ENCODE measurements at regions not wholly inside any gene's neighbourhood (a gene's known extent, or its start where the extent isn't known, plus 50 kb on each side); places are given as distances from the start of the nearest gene placed in this dataset.
"Not testable (repeated sequence)": the region's sequence is repeated elsewhere in the genome, so short reads cannot be mapped to it uniquely, and the experiment has no call there.

DNA sequence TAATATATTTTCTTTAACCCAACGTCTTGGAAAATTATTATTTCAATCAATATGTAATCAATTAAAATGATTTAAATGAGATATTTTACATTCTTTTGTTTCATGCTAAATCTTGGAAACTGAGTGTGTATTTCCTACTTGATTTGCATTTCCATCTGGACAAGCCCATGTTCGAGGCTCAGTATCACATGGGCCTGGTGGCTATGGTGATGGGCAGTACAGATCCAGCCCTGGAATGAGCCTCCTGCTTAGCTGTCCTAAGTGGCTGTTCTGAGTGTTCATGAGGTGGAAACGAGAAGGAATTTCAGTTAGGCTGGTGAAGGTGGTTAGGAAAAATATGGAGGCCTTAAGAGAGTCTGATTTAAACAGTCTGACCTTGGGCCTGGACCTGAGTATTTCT is 73.0 kb upstream of the ATXN1 start:
- DNase-seq (ENCODE audit: extremely low read depth in 1 of 2, low read depth in 1 of 2): no peak

DNA sequence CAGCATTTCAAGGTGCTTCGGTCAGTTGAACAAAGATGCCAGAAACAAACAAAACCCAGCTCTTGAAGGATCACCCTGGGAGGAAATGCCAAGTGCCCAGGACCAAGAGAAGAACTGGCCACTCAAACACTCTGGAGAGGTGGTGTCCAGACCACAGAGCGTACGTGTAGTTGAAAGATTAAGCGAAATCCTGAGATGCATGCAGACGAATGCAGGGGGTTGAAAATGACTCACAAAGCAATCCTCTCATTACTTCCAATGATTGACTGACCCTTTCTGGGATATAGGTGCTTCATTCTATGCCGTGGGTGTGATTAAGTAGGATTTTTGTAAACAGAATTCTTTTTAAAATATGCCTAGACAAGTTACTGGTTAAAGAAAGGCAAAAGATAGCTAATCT is 71.5 kb upstream of the ATXN1 start:
- DNase-seq (ENCODE audit: extremely low read depth in 1 of 2, low read depth in 1 of 2): no peak

DNA sequence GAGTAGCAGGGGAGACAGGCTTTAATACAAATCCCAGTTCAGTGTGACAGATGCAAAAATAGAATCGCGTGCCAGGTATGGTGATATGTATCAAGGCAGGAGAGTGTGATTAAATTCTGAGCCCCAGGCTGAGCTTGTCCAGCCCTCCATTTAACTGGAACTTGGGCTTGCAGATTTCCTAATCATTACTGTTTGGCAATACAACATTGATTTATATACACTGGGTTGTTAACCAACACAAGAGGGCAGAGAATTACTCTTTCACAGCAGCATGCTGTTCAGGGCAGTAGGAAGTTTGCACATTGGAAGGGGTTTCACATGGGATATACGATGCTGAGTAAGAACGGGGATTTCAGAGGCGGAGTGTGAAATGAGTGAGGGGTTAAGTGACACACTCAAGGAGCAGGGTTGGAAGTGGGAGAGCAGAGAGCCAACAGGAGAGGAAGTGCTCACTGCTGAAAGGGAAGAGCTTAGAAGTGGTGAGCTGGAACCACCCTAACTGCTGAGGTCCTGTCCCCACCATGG is 70.8 kb upstream of the ATXN1 start:
- no peak for DNase-seq (ENCODE audit: extremely low read depth in 1 of 2, low read depth in 1 of 2)

DNA sequence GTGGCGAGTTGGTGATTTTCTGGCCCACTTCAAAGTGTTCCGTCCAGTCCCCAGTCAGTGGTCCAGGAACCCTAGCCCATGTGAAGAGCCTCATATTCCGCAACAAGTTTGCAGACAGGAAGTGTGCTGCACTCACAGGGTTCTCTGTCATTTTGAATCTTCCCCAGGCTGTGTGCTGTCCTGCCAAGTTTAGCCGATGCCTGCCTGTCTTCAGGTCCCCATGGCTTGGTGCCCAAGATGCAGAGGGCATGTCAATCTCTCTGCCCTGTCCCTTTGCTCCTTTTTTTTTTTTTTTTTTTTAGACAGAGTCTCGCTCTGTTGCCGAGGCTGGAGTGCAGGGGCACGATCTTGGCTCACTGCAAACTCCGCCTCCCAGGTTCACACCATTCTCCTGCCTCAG is 69.9 kb upstream of the ATXN1 start:
- no peak for DNase-seq (ENCODE audit: extremely low read depth in 1 of 2, low read depth in 1 of 2)

DNA sequence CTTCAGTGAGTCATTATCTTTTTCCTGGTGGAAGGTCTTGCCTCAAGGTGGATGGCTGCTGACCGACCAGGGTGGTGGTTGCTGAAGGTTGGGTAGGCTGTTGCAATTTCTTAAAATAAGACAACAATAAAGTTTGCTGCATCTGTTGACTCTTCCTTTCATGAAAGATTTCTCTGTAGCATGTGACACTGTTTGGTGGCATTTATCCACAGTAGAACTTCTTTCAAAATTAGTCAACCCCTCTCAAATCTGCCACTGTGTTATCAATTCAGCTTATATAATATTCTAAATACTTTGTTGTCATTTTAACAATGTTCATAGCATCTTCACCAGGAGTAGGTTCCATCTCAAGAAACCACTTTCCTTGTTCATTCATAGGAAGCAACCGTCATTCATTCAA is 66.8 kb upstream of the ATXN1 start:
- DNase-seq (ENCODE audit: extremely low read depth in 1 of 2, low read depth in 1 of 2): no peak

DNA sequence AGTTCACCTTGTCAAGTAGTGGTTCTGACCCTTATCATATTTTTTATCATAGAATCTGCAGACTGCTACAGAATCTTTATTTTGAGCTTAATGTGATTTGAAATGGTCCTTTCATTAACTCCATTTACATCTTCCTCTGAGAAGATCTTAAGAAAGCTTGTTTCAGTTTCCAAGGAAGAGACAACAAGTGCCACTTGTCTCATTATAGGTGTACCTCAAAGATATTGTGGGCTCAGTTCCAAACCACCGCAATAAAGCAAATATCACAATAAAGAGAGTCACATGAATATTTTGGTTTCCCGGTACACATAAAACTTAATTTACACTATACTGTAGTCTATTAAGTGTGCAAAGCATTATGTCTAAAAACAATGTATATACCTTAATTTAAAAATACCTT is 66.4 kb upstream of the ATXN1 start:
- DNase-seq (ENCODE audit: extremely low read depth in 1 of 2, low read depth in 1 of 2): no peak

DNA sequence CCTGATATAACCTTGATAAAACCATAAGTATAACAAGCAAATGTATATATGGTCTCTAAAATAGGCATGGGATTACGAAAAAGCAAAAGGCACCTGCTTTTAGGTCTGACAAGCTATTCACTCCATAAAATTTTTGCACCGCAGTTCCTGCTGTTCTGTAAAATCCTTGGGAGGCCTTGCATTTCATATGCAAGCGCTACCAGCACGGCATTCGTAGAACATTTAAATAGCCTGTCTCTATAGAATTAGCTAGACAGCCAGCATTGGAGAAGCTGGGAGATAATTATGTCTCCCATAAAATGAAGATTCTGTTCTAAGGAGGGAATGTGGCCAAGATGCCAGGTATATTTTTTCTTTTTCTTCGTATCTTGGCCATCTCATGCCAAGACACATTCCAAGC is 64.5 kb upstream of the ATXN1 start:
- no peak for DNase-seq (ENCODE audit: extremely low read depth in 1 of 2, low read depth in 1 of 2)

DNA sequence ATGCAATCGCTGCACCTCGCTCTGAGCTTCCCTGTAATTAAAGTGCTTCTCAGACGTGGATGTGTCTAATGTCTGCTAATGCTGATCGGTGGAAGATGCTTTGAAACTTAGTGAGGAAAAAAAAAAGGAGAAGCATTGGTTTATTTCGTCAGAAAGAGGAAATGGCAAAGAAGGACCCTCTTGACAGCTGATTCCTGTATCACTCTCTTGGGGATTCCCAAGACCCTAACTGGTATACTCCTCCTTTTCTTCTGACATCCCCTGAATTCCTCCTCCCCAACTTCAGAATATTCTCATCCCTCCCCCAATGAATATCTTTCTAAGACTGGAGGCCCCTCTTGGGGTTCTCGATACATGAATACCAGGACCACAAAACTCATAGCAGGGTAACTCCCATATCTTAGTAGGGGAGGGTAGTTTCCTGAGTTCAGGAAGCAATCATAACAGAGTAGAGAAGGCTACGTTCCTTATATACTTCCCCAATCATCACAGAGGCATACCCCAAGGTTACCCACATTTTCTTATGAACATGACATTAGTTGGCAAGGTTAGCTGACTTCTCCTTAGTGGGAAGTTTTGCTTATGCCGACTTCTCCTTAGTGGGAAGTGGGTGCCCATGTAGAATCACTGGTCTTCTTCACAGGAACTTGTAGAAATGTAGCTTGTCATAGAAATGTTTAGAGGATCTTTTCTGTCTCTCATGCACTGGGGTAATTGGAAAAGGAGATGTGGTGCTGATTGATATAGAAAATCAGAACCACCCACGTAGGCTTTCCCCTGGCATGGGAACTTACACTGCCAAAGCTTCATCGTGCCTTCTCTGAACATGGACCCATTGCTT is 63.8 kb upstream of the ATXN1 start:
- DNase-seq (ENCODE audit: extremely low read depth in 1 of 2, low read depth in 1 of 2): peak in 1 of 2 donors; percentile 5

DNA sequence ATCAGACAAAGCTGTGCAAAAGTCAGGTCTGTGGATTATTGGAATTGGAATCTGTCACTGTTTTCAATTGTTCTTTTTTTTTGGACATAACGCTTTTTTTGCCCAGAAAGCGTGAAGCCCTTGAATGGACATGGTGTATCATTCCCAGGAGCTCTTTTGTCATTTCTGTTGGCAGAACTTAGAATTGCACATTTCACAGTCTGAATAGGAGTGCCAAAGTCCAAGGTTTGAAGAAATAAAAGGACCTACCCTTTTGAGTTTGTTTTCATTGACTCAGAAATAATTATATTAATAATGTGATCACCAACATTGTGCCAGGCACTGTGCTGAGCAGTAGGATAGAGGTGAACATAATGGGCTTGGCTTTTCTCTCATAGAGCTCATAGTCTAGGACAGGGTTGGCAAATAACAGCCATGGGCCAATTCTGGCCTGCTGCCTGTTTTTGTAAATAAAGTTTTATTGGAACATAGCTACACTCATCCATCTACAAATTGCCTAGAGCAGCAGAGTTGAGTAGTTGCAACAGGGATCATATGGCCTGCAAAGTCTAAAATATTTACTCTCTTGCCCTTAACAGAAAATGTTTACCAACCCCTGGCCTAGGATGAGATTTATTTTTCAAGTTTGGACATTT is 62.6 kb upstream of the ATXN1 start:
- no peak for DNase-seq (ENCODE audit: extremely low read depth in 1 of 2, low read depth in 1 of 2)

DNA sequence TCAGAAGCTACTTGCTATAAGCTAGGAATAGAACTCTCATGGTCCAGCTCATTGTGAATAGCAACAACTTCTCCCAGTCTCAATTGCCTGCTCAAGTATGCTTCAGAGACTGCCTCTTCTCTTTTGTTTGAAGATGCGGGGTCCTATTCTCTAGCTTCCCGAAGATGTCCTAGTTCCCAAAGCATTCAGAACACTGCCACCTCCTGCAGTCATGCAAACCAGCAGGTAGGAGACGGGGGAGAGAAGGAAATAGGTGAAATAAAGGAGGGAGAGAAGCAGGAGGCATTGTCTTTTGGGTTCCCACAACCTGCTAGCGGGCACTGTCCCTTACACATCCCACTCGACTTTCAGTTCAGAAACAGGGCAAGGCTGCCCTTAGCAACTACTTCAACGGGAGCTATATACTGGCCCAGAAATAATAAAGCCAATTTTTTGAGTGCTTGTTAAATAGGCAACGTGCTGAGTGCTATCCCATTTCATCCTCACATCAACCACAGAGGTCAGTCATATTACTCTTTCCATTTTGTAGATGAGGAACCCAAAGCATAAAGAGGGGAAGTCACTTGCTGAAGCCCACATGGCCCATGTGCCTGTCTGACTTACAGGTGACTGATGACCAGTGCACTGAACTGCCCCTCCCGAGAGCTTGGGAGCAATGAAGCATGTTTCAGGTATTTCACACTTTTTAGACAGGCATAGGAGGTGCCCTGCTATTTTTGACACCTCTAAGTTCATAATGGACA is 61.9 kb upstream of the ATXN1 start:
- DNase-seq (ENCODE audit: extremely low read depth in 1 of 2, low read depth in 1 of 2): no peak

DNA sequence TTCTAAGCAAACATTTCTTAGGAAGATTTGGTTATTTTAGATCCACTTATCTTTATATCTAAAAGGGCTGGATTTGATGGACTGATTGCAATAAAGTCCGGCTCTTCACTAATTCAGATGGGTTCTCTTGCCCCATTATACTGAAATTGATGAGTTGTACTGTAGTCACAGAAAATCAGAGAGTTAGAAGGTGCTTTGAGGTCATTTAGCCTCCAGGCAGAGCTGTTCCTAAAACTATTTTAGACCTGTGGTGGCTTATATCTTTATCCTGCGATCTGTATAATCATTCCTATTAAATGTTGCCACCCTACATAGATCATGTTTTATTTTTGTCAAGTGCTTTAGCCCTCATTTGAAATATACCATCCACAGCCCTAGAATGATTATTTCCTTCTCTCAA is 61.3 kb upstream of the ATXN1 start:
- no peak for DNase-seq (ENCODE audit: extremely low read depth in 1 of 2, low read depth in 1 of 2)

DNA sequence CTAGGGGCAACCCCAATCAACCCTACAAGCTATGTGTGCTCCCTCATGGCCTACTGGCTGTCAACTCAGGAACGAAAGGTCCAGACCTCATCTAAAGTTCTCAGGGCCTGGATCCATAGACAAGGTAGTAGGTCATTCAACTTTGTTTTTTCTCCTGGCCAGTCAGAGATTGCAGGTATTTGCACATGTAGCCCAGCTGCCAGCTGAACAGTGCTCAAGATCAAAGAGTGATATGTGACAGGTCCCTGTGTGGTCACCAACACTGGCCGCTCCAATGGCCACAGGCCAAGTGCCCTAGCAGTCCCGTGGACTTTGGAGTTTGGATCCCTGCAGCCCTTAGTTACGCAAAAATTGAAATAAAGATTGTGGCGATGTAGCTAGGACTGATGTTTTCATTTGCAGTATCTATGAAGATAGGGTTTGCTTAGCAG is 60.6 kb upstream of the ATXN1 start:
- no peak for DNase-seq (ENCODE audit: extremely low read depth in 1 of 2, low read depth in 1 of 2)

DNA sequence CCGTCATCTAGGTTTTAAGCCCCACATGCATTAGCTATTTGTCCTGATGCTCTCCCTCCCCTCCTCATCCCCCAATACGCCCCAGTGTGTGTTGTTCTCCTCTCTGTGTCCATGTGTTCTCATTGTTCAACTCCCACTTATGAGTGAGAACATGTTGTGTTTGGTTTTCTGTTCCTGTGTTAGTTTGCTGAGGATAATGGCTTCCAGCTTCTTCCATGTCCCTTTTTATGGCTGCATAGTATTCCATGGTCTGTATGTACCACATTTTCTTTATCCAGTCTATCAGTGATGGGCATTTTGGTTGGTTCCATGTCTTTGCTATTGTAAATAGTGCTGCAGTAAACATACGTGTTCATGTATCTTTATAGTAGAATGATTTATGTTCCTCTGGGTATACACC is 59.0 kb upstream of the ATXN1 start:
- DNase-seq (ENCODE audit: extremely low read depth in 1 of 2, low read depth in 1 of 2): not testable (repeated sequence)

DNA sequence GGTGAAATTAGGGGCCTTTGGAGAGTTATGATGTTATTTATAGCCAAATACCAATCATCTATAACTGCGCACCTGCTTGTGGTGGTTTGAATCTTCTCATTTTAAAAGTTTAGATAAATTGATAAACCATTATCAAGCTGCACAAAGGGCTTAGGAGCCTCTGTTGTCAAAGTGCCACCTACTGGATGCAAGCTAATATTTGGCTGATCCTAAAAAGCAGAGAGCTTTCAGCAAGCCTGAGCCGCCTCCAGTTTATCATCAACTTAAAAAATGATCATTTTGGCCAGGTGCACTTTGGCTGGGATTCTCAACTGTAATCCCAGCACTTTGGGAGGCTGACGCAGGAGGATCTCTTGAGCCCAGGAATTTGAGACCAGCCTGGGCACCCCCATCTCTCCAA is 58.5 kb upstream of the ATXN1 start:
- no peak for DNase-seq (ENCODE audit: extremely low read depth in 1 of 2, low read depth in 1 of 2)

DNA sequence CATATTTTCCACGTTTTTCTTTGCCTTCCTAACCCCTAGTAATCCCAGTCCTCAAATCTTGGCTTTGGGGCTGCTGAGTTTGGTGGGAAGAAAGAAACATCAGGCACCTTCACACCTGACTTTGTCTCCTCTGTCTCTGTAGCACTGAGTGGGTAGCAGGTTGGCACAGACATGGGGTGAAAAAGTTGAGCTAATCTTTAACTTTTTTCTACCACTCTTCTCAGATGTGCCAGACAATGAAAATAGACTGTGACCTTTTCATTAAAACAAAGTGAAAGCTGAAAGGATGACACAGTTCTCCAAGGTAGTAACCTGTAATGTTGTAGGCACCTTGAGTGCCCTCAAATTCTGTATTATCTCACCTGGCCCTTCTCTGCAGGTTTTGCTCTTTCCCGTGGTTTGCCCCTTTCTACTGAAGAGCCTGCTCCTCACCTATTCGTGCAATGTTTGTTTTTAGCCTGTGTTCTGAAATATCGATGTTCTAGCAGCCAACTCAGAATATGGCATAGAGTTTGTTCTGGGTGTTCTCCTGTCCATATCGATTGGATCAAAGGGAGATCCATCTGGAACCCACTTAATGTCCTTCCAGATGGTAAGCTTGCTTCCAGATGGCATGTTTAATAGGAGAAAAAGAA is 57.8 kb upstream of the ATXN1 start:
- no peak for DNase-seq (ENCODE audit: extremely low read depth in 1 of 2, low read depth in 1 of 2)

DNA sequence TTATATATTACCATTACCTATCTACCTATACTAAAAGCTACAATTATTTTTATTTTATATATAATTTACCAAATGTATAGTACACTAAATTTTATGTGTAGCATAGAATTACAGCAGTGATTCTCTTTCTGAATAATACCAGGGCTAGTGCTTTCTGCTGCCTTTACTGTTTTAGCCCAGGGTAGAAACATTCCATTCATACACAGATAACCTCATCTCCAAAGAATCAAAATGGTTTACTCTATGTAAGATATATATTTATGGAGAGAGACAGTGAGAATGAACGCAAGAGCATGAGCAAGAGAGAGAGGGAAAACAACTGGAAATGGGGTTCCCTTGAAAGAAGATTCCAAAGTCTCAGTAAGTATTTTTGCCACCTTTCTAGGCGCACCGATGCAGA is 56.3 kb upstream of the ATXN1 start:
- no peak for DNase-seq (ENCODE audit: extremely low read depth in 1 of 2, low read depth in 1 of 2)

DNA sequence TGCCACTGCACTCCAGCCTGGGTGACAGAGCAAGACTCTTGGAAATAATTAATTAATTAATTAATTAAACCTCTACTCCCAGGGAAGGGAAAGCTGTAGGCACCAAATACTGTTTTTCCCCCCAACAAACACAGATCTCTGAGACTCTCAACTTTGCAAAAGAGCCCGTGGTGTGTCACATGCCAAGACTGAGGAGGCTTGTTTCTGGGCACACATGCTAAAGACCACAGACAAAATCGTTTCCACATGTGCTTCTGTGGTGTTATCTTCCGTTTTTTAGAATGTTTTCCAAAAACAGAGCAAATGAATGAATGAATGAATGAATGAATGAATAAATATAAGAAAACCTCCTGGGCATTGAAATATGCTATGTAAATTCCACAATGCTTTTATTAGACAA is 55.6 kb upstream of the ATXN1 start:
- no peak for DNase-seq (ENCODE audit: extremely low read depth in 1 of 2, low read depth in 1 of 2)

DNA sequence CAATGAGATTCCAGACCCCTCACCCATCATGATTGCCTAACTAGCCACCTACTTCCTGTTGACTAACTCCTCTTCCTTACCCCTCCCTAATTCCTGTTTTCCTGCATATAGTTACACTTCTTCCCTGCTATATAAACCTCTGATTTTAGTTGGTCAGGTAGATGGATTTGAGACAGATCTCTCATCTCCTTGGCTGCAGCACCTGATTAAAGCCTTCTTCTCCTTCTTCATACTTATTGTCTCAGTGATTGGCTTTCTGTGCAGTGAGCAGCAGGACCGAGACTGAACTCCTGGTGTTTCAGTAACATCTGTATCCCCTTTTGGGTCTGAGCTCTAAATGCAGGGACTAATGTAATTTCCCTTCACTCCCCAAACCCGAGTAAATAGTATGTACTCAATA is 51.7 kb upstream of the ATXN1 start:
- no peak for DNase-seq (ENCODE audit: extremely low read depth in 1 of 2, low read depth in 1 of 2)

DNA sequence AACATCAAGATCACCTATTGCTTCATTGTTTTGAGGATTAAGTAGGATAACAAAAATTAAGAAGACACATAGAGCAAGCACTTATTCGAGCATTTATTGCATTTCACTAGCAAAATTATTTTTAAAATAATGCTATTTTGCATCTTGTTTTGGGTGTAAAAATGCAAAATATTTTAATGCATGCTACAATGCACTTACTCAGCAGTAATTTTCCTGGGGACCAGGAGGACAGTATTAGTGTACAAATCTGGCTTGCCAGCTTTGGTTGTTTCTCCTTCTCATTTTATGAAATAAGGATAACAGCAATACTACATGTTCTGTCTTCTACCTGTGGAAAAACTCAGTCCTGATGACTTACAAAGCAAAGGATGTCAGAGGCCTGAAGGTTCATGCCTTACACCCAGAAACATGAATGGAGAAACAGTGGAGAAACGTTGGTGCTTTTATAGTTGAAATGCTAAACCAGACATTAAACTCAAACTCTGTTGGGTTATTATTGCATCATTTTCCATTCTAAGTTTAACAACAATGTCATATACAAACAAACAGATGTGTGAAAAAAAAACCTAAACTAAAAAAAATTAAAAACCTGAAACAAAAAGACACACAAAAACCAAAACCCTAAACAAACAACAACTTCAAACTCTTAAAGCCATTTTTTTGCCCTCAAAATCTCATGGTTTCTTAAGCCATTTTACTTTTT is 50.2 kb upstream of the ATXN1 start:
- DNase-seq (ENCODE audit: extremely low read depth in 1 of 2, low read depth in 1 of 2): no peak

Measured in stimulated activated CD8-positive, alpha-beta memory T cell treated with anti-CD3 and anti-CD28 coated beads, Interleukin-7, amount 100 ng/mL, for 48 hours (primary cell).